Keratinocyte (primary cell): ENCODE measurements at regions not wholly inside any gene's neighbourhood (a gene's known extent, or its start where the extent isn't known, plus 50 kb on each side); places are given as distances from the start of the nearest gene placed in this dataset.

Experiments
- DNase-seq: peaks from one replicate; pipeline ENCODE4 v3.0.0-alpha.2; 2011; ENCODE audit warnings: low read depth, missing footprints, low spot score
- FAIRE-seq: peaks from 2 replicates; lab custom pipeline; 2011; peaks lifted over from hg19 to GRCh38; lab: Jason Lieb, UNC
- H2AFZ ChIP-seq: 2 replicates; pipeline ENCODE4 v1.6.0; 2012; ENCODE audit warnings: low read length, control low read depth, inconsistent platforms; ENCODE audit not compliant: control insufficient read depth
- H3K27ac ChIP-seq: 2 replicates; pipeline ENCODE4 v1.5.1; 2011; ENCODE audit warnings: low read length; ENCODE audit not compliant: control insufficient read depth, insufficient read depth
- H3K27me3 ChIP-seq: 3 replicates; pipeline ENCODE4 v1.6.0; 2011; ENCODE audit warnings: low read length; ENCODE audit not compliant: control insufficient read depth, insufficient read depth; ENCODE audit errors: extremely low read depth
- H3K36me3 ChIP-seq, 2 experiments: 2 replicates in 1 of 2; 3 replicates in 1 of 2; pipeline ENCODE4 v1.5.1; 2011; ENCODE audit warnings: low read length in 2 of 2, mild to moderate bottlenecking in 1 of 2; ENCODE audit not compliant: control insufficient read depth in 2 of 2, insufficient read depth in 2 of 2; ENCODE audit errors: extremely low read depth in 1 of 2
- H3K4me1 ChIP-seq: 3 replicates; pipeline ENCODE4 v1.5.1; 2011; ENCODE audit warnings: low read length; ENCODE audit not compliant: control insufficient read depth, insufficient read depth; ENCODE audit errors: extremely low read depth
- H3K4me2 ChIP-seq: 3 replicates; pipeline ENCODE4 v1.6.0; 2011; ENCODE audit warnings: low read depth, low read length; ENCODE audit not compliant: control insufficient read depth, insufficient read depth; ENCODE audit errors: extremely low read depth
- H3K4me3 ChIP-seq, 3 experiments: fragments of 200-600 bp in 1 of 3; sonication (generic) in 1 of 3; 2 replicates in 2 of 3; 3 replicates in 1 of 3; pipeline ENCODE4 v1.5.1; 2011 to 2016; ENCODE audit warnings: low read length in 3 of 3, mild to moderate bottlenecking in 3 of 3, control low read depth in 2 of 3, inconsistent platforms in 1 of 3, low read depth in 1 of 3, mixed read lengths in 1 of 3, mixed run types in 1 of 3, moderate library complexity in 1 of 3; ENCODE audit not compliant: control insufficient read depth in 2 of 3, insufficient read depth in 2 of 3; ENCODE audit errors: extremely low read depth in 1 of 3
- H3K79me2 ChIP-seq: 2 replicates; pipeline ENCODE4 v1.6.0; 2012; ENCODE audit warnings: low read length; ENCODE audit not compliant: control insufficient read depth, insufficient read depth
- H3K9ac ChIP-seq: 3 replicates; pipeline ENCODE4 v1.6.0; 2011; ENCODE audit warnings: low read length; ENCODE audit not compliant: control insufficient read depth, insufficient read depth; ENCODE audit errors: extremely low read depth
- H3K9me1 ChIP-seq: 3 replicates; pipeline ENCODE4 v1.6.0; 2011; ENCODE audit warnings: low read length; ENCODE audit not compliant: control insufficient read depth, insufficient read depth; ENCODE audit errors: extremely low read depth
- H3K9me3 ChIP-seq: 2 replicates; pipeline ENCODE4 v1.5.1; 2012; ENCODE audit warnings: low read depth, low read length; ENCODE audit not compliant: control insufficient read depth
- H4K20me1 ChIP-seq: 3 replicates; pipeline ENCODE4 v1.6.0; 2011; ENCODE audit warnings: low read length; ENCODE audit not compliant: control insufficient read depth, insufficient read depth; ENCODE audit errors: extremely low read depth
- CTCF ChIP-seq, 3 experiments: IDR thresholded peaks in 1 of 3; conservative IDR thresholded peaks in 1 of 3; optimal IDR thresholded peaks in 1 of 3; 2 replicates in 2 of 3; 3 replicates in 1 of 3; pipeline versions ENCODE3 to v1.5.1; 2011; ENCODE audit warnings: low read length in 3 of 3, mild to moderate bottlenecking in 3 of 3, moderate library complexity in 2 of 3, control low read depth in 1 of 3, inconsistent platforms in 1 of 3; ENCODE audit not compliant: insufficient read depth in 2 of 3; ENCODE audit errors: extremely low read depth in 1 of 3
- EZH2 ChIP-seq: IDR thresholded peaks from one replicate; pipeline ENCODE4 v1.6.1; 2012; ENCODE audit warnings: inconsistent platforms, mild to moderate bottlenecking, low read length, moderate library complexity
- dilution Hi-C: fragments of 300-500 bp; cut with MboI; formaldehyde crosslinking; loops from one replicate; pipeline ENCODE4 v1.7.0; 2020; ENCODE audit warnings: low sequenced_read_pairs; ENCODE audit not compliant: extremely low pct_ligation_motif_present

DNA sequence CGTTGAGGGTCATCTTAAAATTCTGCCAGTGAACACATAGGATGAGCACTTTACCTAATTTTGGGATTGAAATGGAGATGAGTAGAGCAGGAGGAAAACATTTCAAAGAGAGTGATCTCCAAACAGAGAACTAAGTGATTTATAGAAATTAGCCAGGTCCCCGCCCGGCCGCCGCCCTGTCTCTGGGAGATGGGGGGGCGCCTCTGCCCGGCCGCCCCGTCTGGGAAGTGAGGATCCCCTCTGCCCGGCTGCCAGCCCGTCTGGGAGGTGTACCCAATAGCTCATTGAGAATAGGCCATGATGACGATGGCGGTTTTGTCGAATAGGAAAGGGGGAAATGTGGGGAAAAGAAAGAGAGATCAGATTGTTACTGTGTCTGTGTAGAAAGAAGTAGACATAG, 276.7 kb upstream of the C11orf87 start:
- DNase-seq (no peak), FAIRE-seq (no peak)
- Histone ChIP-seq H3K4me3 (no peak overlapping the region), H3K9ac (no peak overlapping the region), H3K9me3 (no peaks in the 10 kb centered on the region), H2AFZ (no peak overlapping the region), H3K36me3 (no peaks in the 10 kb centered on the region), H3K4me1 (no peaks in the 10 kb centered on the region), H3K27me3 (no peaks in the 10 kb centered on the region), H3K79me2 (no peaks in the 10 kb centered on the region), H3K9me1 (no peaks in the 10 kb centered on the region), H4K20me1 (no peaks in the 10 kb centered on the region), H3K4me2 (no peak overlapping the region), H3K27ac (no peak overlapping the region)
- dilution Hi-C loops: no loop called here
- TF ChIP-seq CTCF (optimal IDR thresholded peaks at IDR 0.05 in 1 of 3, IDR thresholded peaks at IDR 0.05 in 1 of 3, conservative IDR thresholded peaks at IDR 0.05 in 1 of 3; ENCODE audit: extremely low read depth in 1 of 3, insufficient read depth in 2 of 3, low read length in 3 of 3): no peak
- no peak for TF ChIP-seq EZH2

- Histone ChIP-seq H3K4me1 (no peaks in the 10 kb centered on the region), H4K20me1 (no peaks in the 10 kb centered on the region), H2AFZ (no peak overlapping the region), H3K4me2 (no peak overlapping the region), H3K9me3 (no peaks in the 10 kb centered on the region), H3K4me3 (no peak overlapping the region), H3K9me1 (no peaks in the 10 kb centered on the region), H3K79me2 (no peaks in the 10 kb centered on the region), H3K27me3 (no peaks in the 10 kb centered on the region), H3K9ac (no peak overlapping the region), H3K27ac (no peak overlapping the region), H3K36me3 (no peaks in the 10 kb centered on the region)
- TF ChIP-seq CTCF (optimal IDR thresholded peaks at IDR 0.05 in 1 of 3, IDR thresholded peaks at IDR 0.05 in 1 of 3, conservative IDR thresholded peaks at IDR 0.05 in 1 of 3; ENCODE audit: extremely low read depth in 1 of 3, insufficient read depth in 2 of 3, low read length in 3 of 3) (no peak), EZH2 (no peak)
- no peak for DNase-seq
- dilution Hi-C loops: no loop called here
- no peak for FAIRE-seq
These were observed 274.3 kb upstream of the C11orf87 start for GRCh38 chr11:109147726-109148125.
